Esophagus muscularis mucosa (tissue), 3 donors: ENCODE measurements at regions not wholly inside any gene's neighbourhood (a gene's known extent, or its start where the extent isn't known, plus 50 kb on each side); places are given as distances from the start of the nearest gene placed in this dataset.

ENCODE experiments used
- CTCF ChIP-seq, 3 experiments: fragments of 200-600 bp in 2 of 3; fragments of 450-650 bp in 1 of 3; sonication (generic) in 2 of 3; IDR thresholded peaks; one replicate each; pipeline ENCODE4 v1.5.1; 2017 to 2019; ENCODE audit warnings: antibody characterized with exemption in 3 of 3, mild to moderate bottlenecking in 2 of 3, moderate library complexity in 1 of 3
- POLR2A ChIP-seq: fragments of 450-650 bp; IDR thresholded peaks from one replicate; pipeline ENCODE4 v1.6.1; 2017; ENCODE audit warnings: antibody characterized with exemption, moderate library complexity, mild to moderate bottlenecking, low read depth

GRCh38 chr16:9040800-9041412 is 50.5 kb upstream of the HAPSTR1 start:
- no peak for TF ChIP-seq CTCF (IDR thresholded peaks at IDR 0.05)
- TF ChIP-seq POLR2A, result no peak
